ENCODE measurements at regions not wholly inside any gene's neighbourhood (a gene's known extent, or its start where the extent isn't known, plus 50 kb on each side); places are given as distances from the start of the nearest gene placed in this dataset.

- H4K91ac ChIP-seq (replicated peaks; ENCODE audit: insufficient read length, low read length), result no peak overlapping the region
- H3K56ac ChIP-seq (replicated peaks; ENCODE audit: insufficient read length, low read depth, low read length), result no peak overlapping the region
- ChIA-PET POLR2A (ENCODE audit: partially characterized antibody) (no interaction called here), CTCF (ENCODE audit: partially characterized antibody) (no interaction called here)
- no peak overlapping the region for H2BK20ac ChIP-seq (ENCODE audit: low read length)
- no peak overlapping the region for H3K23ac ChIP-seq (ENCODE audit: insufficient read length)
- H3K9me3 ChIP-seq (ENCODE audit: insufficient read depth in 2 of 2, low read depth in 1 of 2, low read length in 1 of 2), result no peaks in the 10 kb centered on the region; a peak in 1 of 4 replicates
- no peak overlapping the region for H3K4ac ChIP-seq (replicated peaks; ENCODE audit: insufficient read length, low read depth, low read length)
- FAIRE-seq, result no peak
- no peak overlapping the region for H2AK5ac ChIP-seq (ENCODE audit: low read depth, low read length)
- no peak overlapping the region for H3K14ac ChIP-seq (ENCODE audit: insufficient read length)
- no peaks in the 10 kb centered on the region for H3K27me3 ChIP-seq (replicated peaks in 1 of 4; ENCODE audit: control insufficient read depth in 3 of 4, extremely low read depth in 1 of 4, insufficient read depth in 3 of 4, low read length in 3 of 4)
- H2BK12ac ChIP-seq (ENCODE audit: low read depth, low read length), result no peak overlapping the region
- no peak overlapping the region for H2BK15ac ChIP-seq (ENCODE audit: low read length)
- H3K79me2 ChIP-seq (ENCODE audit: control insufficient read depth in 1 of 2, insufficient read depth in 2 of 2, low read length in 2 of 2), result no peaks in the 10 kb centered on the region
- H2BK5ac ChIP-seq (ENCODE audit: low read depth, low read length), result no peak overlapping the region
- 97% methylated on average over 10 of the region's 10 CpGs; no CpG with 5 or more reads in 1 of the 2 experiments for WGBS, 2 experiments (ENCODE audit: extremely low coverage in 1 of 2, insufficient coverage in 1 of 2, insufficient read length in 1 of 2, insufficient replicate concordance in 2 of 2, low coverage in 1 of 2, low lambda C conversion rate in 2 of 2, missing lambda C conversion rate in 1 of 2)
- no peak overlapping the region for H3K18ac ChIP-seq (ENCODE audit: extremely low read depth, low read length)
- no peaks in the 10 kb centered on the region for H3K79me1 ChIP-seq (ENCODE audit: low read depth, low read length)
- H2AFZ ChIP-seq (ENCODE audit: low read length), result peak overlapping the region; percentile 7; the same call in 1 of the 2 replicates
- no peaks in the 10 kb centered on the region for H4K20me1 ChIP-seq (replicated peaks in 1 of 2; ENCODE audit: control insufficient read depth in 1 of 2, insufficient read depth in 2 of 2, low read length in 2 of 2)
- no peak overlapping the region for H3K4me2 ChIP-seq (ENCODE audit: insufficient read depth in 1 of 2, low read depth in 2 of 2, low read length in 2 of 2)
- no peak for DNase-seq (ENCODE audit: low read depth in 1 of 2, low spot score in 2 of 2)
- H2BK120ac ChIP-seq (replicated peaks; ENCODE audit: low read depth, low read length), result no peak overlapping the region
- H3K4me1 ChIP-seq (replicated peaks in 1 of 4; ENCODE audit: control insufficient read depth in 3 of 4, insufficient read depth in 4 of 4, low read length in 3 of 4), result no peaks in the 10 kb centered on the region
- TF ChIP-seq CREB1 (IDR thresholded peaks at IDR 0.05), result no peak
- TF ChIP-seq CEBPB (IDR thresholded peaks at IDR 0.05; ENCODE audit: low read depth, low read length), result no peak
- TF ChIP-seq CHD1 (IDR thresholded peaks at IDR 0.05; ENCODE audit: low read depth, low read length), result no peak
- TF ChIP-seq JUND (IDR thresholded peaks at IDR 0.05; ENCODE audit: low read length), result no peak
- no peak for TF ChIP-seq ASH2L (IDR thresholded peaks at IDR 0.05; ENCODE audit: low read length)
- no peak for TF ChIP-seq MAFK (IDR thresholded peaks at IDR 0.05; ENCODE audit: low read depth, low read length)
- TF ChIP-seq TBP (IDR thresholded peaks at IDR 0.05; ENCODE audit: low read depth, low read length), result no peak
- H4K5ac ChIP-seq (ENCODE audit: insufficient read length, low read depth, low read length), result no peak overlapping the region
- H4K8ac ChIP-seq (ENCODE audit: extremely low read depth, insufficient read depth, low read length), result no peak overlapping the region
- H3K36me3 ChIP-seq (ENCODE audit: control insufficient read depth in 2 of 4, insufficient read depth in 4 of 4, low read length in 3 of 4), result no peaks in the 10 kb centered on the region
- H3K4me3 ChIP-seq (ENCODE audit: extremely low read depth in 1 of 4, insufficient read depth in 2 of 4, low read depth in 3 of 4, low read length in 4 of 4), result no peak overlapping the region
- H3K9ac ChIP-seq (replicated peaks in 1 of 4; ENCODE audit: extremely low read depth in 1 of 4, low read depth in 3 of 4, low read length in 3 of 4), result no peak overlapping the region
- H3K27ac ChIP-seq (ENCODE audit: low read depth, low read length), result no peak overlapping the region
- no peaks in the 10 kb centered on the region; the same call in 1 of the 2 replicates for H3K23me2 ChIP-seq (ENCODE audit: low read depth, low read length)
Observed at GRCh38 chr21:23020969-23021368, 2022.8 kb downstream of the NCAM2 start.

Measured in H1 (cell line).